OCI-LY7 (cell line): ENCODE measurements at regions not wholly inside any gene's neighbourhood (a gene's known extent, or its start where the extent isn't known, plus 50 kb on each side); places are given as distances from the start of the nearest gene placed in this dataset.

Experiments used
- BruUV-seq: library from RNA; stranded (reverse); fragments of 400-500 nt; replicated peaks from 2 replicates; lab custom pipeline; 2021; lab: Mats Ljungman, UMichigan
- CTCF ChIA-PET: fragments of 300-600 bp; sonication (Branson Sonifier 250); formaldehyde crosslinking; loops from one replicate; lab custom pipeline; 2022; ENCODE audit warnings: antibody characterized with exemption; ENCODE audit not compliant: unreplicated experiment; lab: Charles Lee
- POLR2A ChIA-PET: fragments of 300-600 bp; sonication (Branson Sonifier 250); formaldehyde crosslinking; loops from one replicate; lab custom pipeline; 2022; ENCODE audit warnings: antibody characterized with exemption; lab: Charles Lee
- DNase-seq: peaks from one replicate; pipeline ENCODE4 v3.0.0-alpha.2; 2015; ENCODE audit warnings: low spot score
- H2AFZ ChIP-seq: fragments of 200-600 bp; sonication (generic), shearing (Covaris generic); 2 replicates; pipeline ENCODE4 v1.6.1; 2014; ENCODE audit warnings: mild to moderate bottlenecking, antibody characterized with exemption, low read length, moderate library complexity
- H3K27ac ChIP-seq: fragments of 200-600 bp; sonication (generic); 2 replicates; pipeline ENCODE4 v1.5.1; 2014; ENCODE audit warnings: mixed run types, low read depth, mild to moderate bottlenecking, moderate library complexity, low read length, inconsistent platforms; ENCODE audit not compliant: poor library complexity, severe bottlenecking
- H3K36me3 ChIP-seq: fragments of 200-600 bp; sonication (generic); 2 replicates; pipeline ENCODE4 v1.6.1; 2014; ENCODE audit warnings: mild to moderate bottlenecking, antibody characterized with exemption, low read length, moderate library complexity, mixed read lengths; ENCODE audit not compliant: insufficient read depth
- H3K4me1 ChIP-seq: fragments of 200-600 bp; sonication (generic); 2 replicates; pipeline ENCODE4 v1.5.1; 2014; ENCODE audit warnings: mild to moderate bottlenecking, low read length; ENCODE audit not compliant: insufficient read depth, poor library complexity, severe bottlenecking
- H3K4me2 ChIP-seq: fragments of 200-600 bp; sonication (generic); 2 replicates; pipeline ENCODE4 v1.6.1; 2014; ENCODE audit warnings: mild to moderate bottlenecking, low read length
- H3K4me3 ChIP-seq: fragments of 200-600 bp; sonication (generic); 2 replicates; pipeline ENCODE4 v1.5.1; 2014; ENCODE audit warnings: mild to moderate bottlenecking, low read depth, low read length; ENCODE audit not compliant: poor library complexity, severe bottlenecking
- H3K79me2 ChIP-seq: fragments of 200-600 bp; sonication (generic); 2 replicates; pipeline ENCODE4 v1.6.1; 2016; ENCODE audit warnings: low read depth, mild to moderate bottlenecking, low read length, moderate library complexity, mixed read lengths; ENCODE audit not compliant: insufficient read depth
- H3K9me2 ChIP-seq: fragments of 200-600 bp; sonication (generic); 2 replicates; pipeline ENCODE4 v1.6.1; 2016; ENCODE audit warnings: mild to moderate bottlenecking, low read length, mixed read lengths; ENCODE audit not compliant: insufficient read depth
- H3K9me3 ChIP-seq: fragments of 200-600 bp; sonication (generic); 2 replicates; pipeline ENCODE4 v1.6.1; 2014; ENCODE audit warnings: mild to moderate bottlenecking, mixed run types, low read length, mixed read lengths
- H4K20me1 ChIP-seq: fragments of 200-600 bp; sonication (generic); 2 replicates; pipeline ENCODE4 v1.6.1; 2014; ENCODE audit warnings: mild to moderate bottlenecking, antibody characterized with exemption, low read length, moderate library complexity, mixed read lengths; ENCODE audit not compliant: insufficient read depth
- CTCF ChIP-seq: fragments of 200-600 bp; sonication (generic); conservative IDR thresholded peaks from 2 replicates; pipeline ENCODE4 v1.5.1; 2014; ENCODE audit warnings: mild to moderate bottlenecking, antibody characterized with exemption, low read length, moderate library complexity, mixed read lengths
- EZH2phosphoT487 ChIP-seq: fragments of 200-600 bp; sonication (generic); IDR thresholded peaks from 2 replicates; pipeline ENCODE4 v1.6.1; 2018; ENCODE audit warnings: low read depth, borderline replicate concordance, mild to moderate bottlenecking, mixed run types, antibody characterized with exemption, low read length, moderate library complexity, mixed read lengths
- intact Hi-C: fragments of 100-400 bp; cut with micrococcal nuclease; formaldehyde crosslinking; loops from one replicate; pipeline ENCODE4 v1.10.0; 2022; ENCODE audit not compliant: unreplicated experiment

DNA sequence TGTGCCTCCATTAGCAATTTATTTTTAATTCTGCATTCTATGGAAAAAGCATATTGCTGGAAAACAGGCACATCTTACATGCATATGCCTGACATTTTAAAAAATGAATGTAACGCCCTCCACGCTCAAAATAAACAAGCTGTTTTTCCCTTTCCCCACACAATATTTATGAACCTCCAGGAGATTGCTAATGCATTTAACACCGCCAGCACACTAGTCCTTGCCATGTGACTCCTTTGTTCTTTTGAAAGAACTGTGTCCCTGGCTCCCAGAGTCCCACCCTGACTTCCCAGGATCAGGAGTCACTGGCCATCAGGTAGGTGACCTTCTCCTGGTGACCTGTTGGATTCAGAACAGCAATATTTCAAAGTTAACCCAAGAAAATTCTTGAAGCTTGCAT is 571.2 kb upstream of the CFAP20DC start:
- H3K4me3 ChIP-seq: no peak overlapping the region
- BruUV-seq: no TSS peak
- no peak overlapping the region for H2AFZ ChIP-seq
- no peaks in the 10 kb centered on the region for H3K36me3 ChIP-seq
- ChIA-PET POLR2A (interaction anchor here (1.1 kb wide), 1 partner anchor 22 kb away, joined by 4 read pairs; no protein-coding TSS in a partner anchor), CTCF (no interaction called here)
- intact Hi-C loops: no loop called here
- no peaks in the 10 kb centered on the region for H4K20me1 ChIP-seq
- no peak overlapping the region for H3K27ac ChIP-seq
- no peaks in the 10 kb centered on the region for H3K4me1 ChIP-seq
- no peak overlapping the region for H3K4me2 ChIP-seq
- TF ChIP-seq CTCF (no peak), EZH2phosphoT487 (no peak)
- DNase-seq: no peak
- no peaks in the 10 kb centered on the region for H3K9me2 ChIP-seq
- no peaks in the 10 kb centered on the region for H3K9me3 ChIP-seq
- no peaks in the 10 kb centered on the region for H3K79me2 ChIP-seq

- POLR2A ChIA-PET: no interaction called here
Observed at GRCh38 chr3:59620325-59620724, 570.5 kb upstream of the CFAP20DC start.

GRCh38 chr3:59612444-59612715 is 562.6 kb upstream of the CFAP20DC start:
- no TSS peak for BruUV-seq
- POLR2A ChIA-PET: interaction anchor here (0.6 kb wide), 1 partner anchor 429 kb away, joined by 3 read pairs; no protein-coding TSS in a partner anchor
- intact Hi-C loops: no loop called here

More at GRCh38 chr3:59620325-59620724, 570.5 kb upstream of the CFAP20DC start:
- Histone ChIP-seq H3K9me2 (no peaks in the 10 kb centered on the region), H3K36me3 (no peaks in the 10 kb centered on the region), H3K79me2 (no peaks in the 10 kb centered on the region), H3K4me3 (no peak overlapping the region), H3K4me2 (no peak overlapping the region), H3K27ac (no peak overlapping the region), H4K20me1 (no peaks in the 10 kb centered on the region), H3K4me1 (no peaks in the 10 kb centered on the region), H2AFZ (no peak overlapping the region), H3K9me3 (no peaks in the 10 kb centered on the region)
- CTCF ChIA-PET: no interaction called here
- BruUV-seq: no TSS peak
- intact Hi-C loops: no loop called here
- DNase-seq: no peak
- TF ChIP-seq EZH2phosphoT487 (no peak), CTCF (no peak)

More at GRCh38 chr3:59612444-59612715, 562.6 kb upstream of the CFAP20DC start:
- Histone ChIP-seq H3K9me3 (no peaks in the 10 kb centered on the region), H3K9me2 (no peaks in the 10 kb centered on the region), H3K4me2 (no peak overlapping the region), H2AFZ (no peak overlapping the region), H3K79me2 (no peaks in the 10 kb centered on the region), H3K4me1 (no peaks in the 10 kb centered on the region), H3K4me3 (no peak overlapping the region), H3K27ac (no peak overlapping the region), H3K36me3 (no peaks in the 10 kb centered on the region), H4K20me1 (no peaks in the 10 kb centered on the region)
- CTCF ChIA-PET: no interaction called here
- TF ChIP-seq CTCF (no peak), EZH2phosphoT487 (no peak)
- no peak for DNase-seq
